Fibroblast of lung (primary cell): ENCODE measurements at regions not wholly inside any gene's neighbourhood (a gene's known extent, or its start where the extent isn't known, plus 50 kb on each side); places are given as distances from the start of the nearest gene placed in this dataset.

Experiments
- EZH2 ChIP-seq: IDR thresholded peaks from 2 replicates; pipeline ENCODE4 v1.5.1; 2012; ENCODE audit warnings: low read length, control low read depth, mild to moderate bottlenecking; ENCODE audit errors: missing control alignments
- TF ChIP-seq, protein P1 (sequence below), 2 donors: IDR thresholded peaks in 1 of 2; conservative IDR thresholded peaks in 1 of 2; 1 replicate in 1 of 2; 2 replicates in 1 of 2; pipeline ENCODE4 v1.5.1; 2011 to 2012; ENCODE audit warnings: low read length in 2 of 2, control low read depth in 1 of 2, inconsistent platforms in 1 of 2, low read depth in 1 of 2, mild to moderate bottlenecking in 1 of 2

GRCh38 chr13:106686163-106686562 is 118.2 kb upstream of the ARGLU1 start:
- TF ChIP-seq, protein P1, sequence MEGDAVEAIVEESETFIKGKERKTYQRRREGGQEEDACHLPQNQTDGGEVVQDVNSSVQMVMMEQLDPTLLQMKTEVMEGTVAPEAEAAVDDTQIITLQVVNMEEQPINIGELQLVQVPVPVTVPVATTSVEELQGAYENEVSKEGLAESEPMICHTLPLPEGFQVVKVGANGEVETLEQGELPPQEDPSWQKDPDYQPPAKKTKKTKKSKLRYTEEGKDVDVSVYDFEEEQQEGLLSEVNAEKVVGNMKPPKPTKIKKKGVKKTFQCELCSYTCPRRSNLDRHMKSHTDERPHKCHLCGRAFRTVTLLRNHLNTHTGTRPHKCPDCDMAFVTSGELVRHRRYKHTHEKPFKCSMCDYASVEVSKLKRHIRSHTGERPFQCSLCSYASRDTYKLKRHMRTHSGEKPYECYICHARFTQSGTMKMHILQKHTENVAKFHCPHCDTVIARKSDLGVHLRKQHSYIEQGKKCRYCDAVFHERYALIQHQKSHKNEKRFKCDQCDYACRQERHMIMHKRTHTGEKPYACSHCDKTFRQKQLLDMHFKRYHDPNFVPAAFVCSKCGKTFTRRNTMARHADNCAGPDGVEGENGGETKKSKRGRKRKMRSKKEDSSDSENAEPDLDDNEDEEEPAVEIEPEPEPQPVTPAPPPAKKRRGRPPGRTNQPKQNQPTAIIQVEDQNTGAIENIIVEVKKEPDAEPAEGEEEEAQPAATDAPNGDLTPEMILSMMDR (conservative IDR thresholded peaks at IDR 0.05 in 1 of 2, IDR thresholded peaks at IDR 0.05 in 1 of 2; ENCODE audit: low read depth in 1 of 2, low read length in 2 of 2): no peak
- TF ChIP-seq EZH2: no peak
